Progenitor cell of endocrine pancreas (in vitro differentiated cells): ENCODE measurements at regions not wholly inside any gene's neighbourhood (a gene's known extent, or its start where the extent isn't known, plus 50 kb on each side); places are given as distances from the start of the nearest gene placed in this dataset.

Experiments
- DNase-seq: peaks from one replicate; pipeline ENCODE4 v3.0.0; 2021; ENCODE audit warnings: low spot score; ENCODE audit not compliant: unreplicated experiment
- H3K27ac Mint-ChIP-seq: 2 replicates; pipeline ENCODE4 v1.8.0; 2021; ENCODE audit warnings: mild to moderate bottlenecking, moderate library complexity, mixed read lengths
- H3K27me3 Mint-ChIP-seq: 2 replicates; pipeline ENCODE4 v1.8.0; 2021; ENCODE audit warnings: mixed read lengths
- H3K36me3 Mint-ChIP-seq: 2 replicates; pipeline ENCODE4 v1.8.0; 2022; ENCODE audit warnings: mixed read lengths; ENCODE audit not compliant: insufficient read depth
- H3K4me1 Mint-ChIP-seq: 2 replicates; pipeline ENCODE4 v1.8.0; 2021; ENCODE audit warnings: low read depth, mixed read lengths
- H3K4me3 Mint-ChIP-seq: 2 replicates; pipeline ENCODE4 v1.8.0; 2021; ENCODE audit warnings: low read depth, mild to moderate bottlenecking, moderate library complexity, mixed read lengths
- H3K9me3 Mint-ChIP-seq: 2 replicates; pipeline ENCODE4 v1.8.0; 2021; ENCODE audit warnings: low read depth, mixed read lengths
- CTCF ChIP-seq: fragments of 200-600 bp; sonication (generic); IDR thresholded peaks from one replicate; pipeline ENCODE4 v1.5.0; 2021; ENCODE audit warnings: antibody characterized with exemption, mild to moderate bottlenecking; ENCODE audit not compliant: unreplicated experiment

GRCh38 chr18:37955201-37955600, 389.6 kb upstream of the CELF4 start:
- no peak for TF ChIP-seq CTCF
- no peak overlapping the region for H3K27ac Mint-ChIP-seq

GRCh38 chr18:37953876-37954275, 388.3 kb upstream of the CELF4 start:
- Mint-ChIP-seq H3K27me3 (no peaks in the 10 kb centered on the region), H3K4me3 (no peak overlapping the region), H3K27ac (no peak overlapping the region), H3K9me3 (peaks cover 9% of the 10 kb centered on the region), H3K4me1 (no peaks in the 10 kb centered on the region), H3K36me3 (no peaks in the 10 kb centered on the region)
- DNase-seq = no peak
- TF ChIP-seq CTCF = no peak

More at GRCh38 chr18:37955201-37955600, 389.6 kb upstream of the CELF4 start:
- no peak overlapping the region for H3K4me3 Mint-ChIP-seq
- H3K27me3 Mint-ChIP-seq = no peaks in the 10 kb centered on the region
- no peaks in the 10 kb centered on the region for H3K4me1 Mint-ChIP-seq
- peaks cover 11% of the 10 kb centered on the region for H3K9me3 Mint-ChIP-seq
- no peaks in the 10 kb centered on the region for H3K36me3 Mint-ChIP-seq
- DNase-seq = no peak

- Mint-ChIP-seq H3K4me3 (no peak overlapping the region), H3K27me3 (no peaks in the 10 kb centered on the region), H3K4me1 (no peaks in the 10 kb centered on the region), H3K36me3 (no peaks in the 10 kb centered on the region), H3K27ac (no peak overlapping the region), H3K9me3 (peaks cover 9% of the 10 kb centered on the region)
- no peak for TF ChIP-seq CTCF
- no peak for DNase-seq
Measured at GRCh38 chr18:37948471-37948870, 382.9 kb upstream of the CELF4 start.

GRCh38 chr18:37946324-37946723, 380.7 kb upstream of the CELF4 start:
- H3K36me3 Mint-ChIP-seq = no peaks in the 10 kb centered on the region
- H3K27ac Mint-ChIP-seq = no peak overlapping the region
- H3K9me3 Mint-ChIP-seq = no peaks in the 10 kb centered on the region
- TF ChIP-seq CTCF = no peak
- H3K4me1 Mint-ChIP-seq = no peaks in the 10 kb centered on the region
- DNase-seq = no peak
- no peak overlapping the region for H3K4me3 Mint-ChIP-seq
- no peaks in the 10 kb centered on the region for H3K27me3 Mint-ChIP-seq

- TF ChIP-seq CTCF = no peak
- no peak for DNase-seq
- Mint-ChIP-seq H3K4me3 (no peak overlapping the region), H3K4me1 (no peaks in the 10 kb centered on the region), H3K9me3 (no peaks in the 10 kb centered on the region), H3K27ac (no peak overlapping the region), H3K36me3 (no peaks in the 10 kb centered on the region), H3K27me3 (no peaks in the 10 kb centered on the region)
Measured at GRCh38 chr18:37944700-37945270, 379.2 kb upstream of the CELF4 start.
